ENCODE measurements at regions not wholly inside any gene's neighbourhood (a gene's known extent, or its start where the extent isn't known, plus 50 kb on each side); places are given as distances from the start of the nearest gene placed in this dataset.
"Not testable (repeated sequence)": the region's sequence is repeated elsewhere in the genome, so short reads cannot be mapped to it uniquely, and the experiment has no call there.

DNA sequence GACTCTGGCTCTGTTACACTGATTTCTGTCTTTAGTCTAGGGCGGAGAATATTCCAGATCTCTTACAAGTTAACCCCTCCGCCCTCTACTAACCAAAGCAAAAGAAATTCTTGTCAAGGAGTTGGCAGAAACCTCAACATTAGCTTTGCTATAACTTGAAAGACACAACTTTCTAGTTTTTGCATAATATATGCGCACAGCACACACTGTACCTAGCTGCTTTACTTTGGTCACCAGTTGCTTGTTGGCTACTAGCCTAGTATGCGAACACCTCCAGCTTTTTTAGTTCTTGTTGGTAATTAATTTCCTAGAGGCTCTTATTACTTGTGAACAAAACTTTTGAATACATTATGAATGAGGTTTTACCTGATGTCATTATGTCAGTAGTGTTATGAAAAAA lies 348.8 kb upstream of the C2CD4B start:
- DNase-seq = no peak

DNA sequence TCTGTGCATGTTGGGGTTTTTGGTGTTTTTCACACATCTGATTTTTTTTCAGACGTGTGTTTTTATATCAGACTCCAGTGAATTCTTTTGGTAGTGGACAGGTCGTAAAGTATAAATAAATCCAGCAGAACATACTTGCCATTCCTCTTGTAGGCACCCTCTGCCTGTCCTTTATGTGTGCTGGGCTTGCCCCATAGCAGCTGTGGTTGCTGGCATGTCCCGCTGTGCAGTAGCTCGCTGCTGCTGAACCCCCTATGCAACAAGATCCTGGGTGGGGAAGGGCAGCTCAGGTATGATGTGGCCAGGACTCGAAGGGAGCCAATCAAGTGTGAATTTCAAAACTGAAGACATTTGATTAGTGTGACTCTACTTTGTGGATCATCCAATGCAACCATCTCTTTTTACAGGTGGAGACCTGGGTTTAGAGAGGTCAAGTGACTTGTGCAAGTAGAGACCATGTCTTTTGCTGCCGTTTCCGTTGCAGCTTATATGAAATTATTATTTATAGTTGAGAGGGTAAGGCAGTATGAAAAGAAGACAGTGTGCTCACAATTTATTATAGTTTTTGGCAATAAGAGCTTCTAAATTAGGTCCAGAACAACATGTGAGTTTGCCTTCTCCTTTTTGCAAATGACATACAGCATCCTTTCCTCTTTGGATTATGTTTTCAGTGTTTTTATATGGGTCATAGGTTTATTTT lies 350.8 kb upstream of the C2CD4B start:
- no peak for DNase-seq

DNA sequence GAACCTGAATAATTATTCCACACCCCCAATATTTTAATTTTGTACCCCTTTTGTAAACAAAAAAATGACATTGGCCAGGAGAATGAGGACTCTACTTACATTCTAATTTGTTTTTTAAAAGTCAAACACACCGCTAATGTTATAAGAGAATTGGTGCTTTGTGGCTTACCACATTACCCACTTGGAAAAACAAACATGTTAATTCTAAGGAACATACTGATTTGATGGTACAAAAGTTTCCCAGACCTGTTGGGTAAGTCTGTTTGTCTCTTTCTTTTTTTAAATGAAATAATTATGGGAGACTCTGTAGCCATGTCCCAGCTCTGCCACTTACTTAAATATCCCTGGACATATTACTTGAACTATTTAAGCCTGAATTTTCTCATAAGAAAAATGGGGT lies 352.5 kb upstream of the C2CD4B start:
- no peak for DNase-seq

DNA sequence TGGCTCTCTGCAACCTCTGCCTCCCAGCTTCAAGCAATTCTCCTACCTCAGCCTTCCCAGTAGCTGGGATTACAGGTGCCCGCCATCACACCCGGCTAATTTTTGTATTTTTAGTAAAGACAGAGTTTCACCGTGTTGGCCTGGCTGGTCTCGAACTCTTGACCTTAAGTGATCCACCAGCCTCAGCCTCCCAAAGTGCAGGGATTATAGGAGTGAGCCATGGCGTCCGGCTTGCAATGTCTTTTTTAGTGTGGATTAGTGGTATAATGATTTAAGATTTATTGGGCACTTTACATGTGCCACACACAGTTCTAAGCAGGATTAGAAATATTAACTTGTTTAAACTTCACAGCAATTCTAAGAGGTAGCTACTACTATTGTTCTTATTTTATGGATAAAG lies 353.6 kb upstream of the C2CD4B start:
- DNase-seq = not testable (repeated sequence)

DNA sequence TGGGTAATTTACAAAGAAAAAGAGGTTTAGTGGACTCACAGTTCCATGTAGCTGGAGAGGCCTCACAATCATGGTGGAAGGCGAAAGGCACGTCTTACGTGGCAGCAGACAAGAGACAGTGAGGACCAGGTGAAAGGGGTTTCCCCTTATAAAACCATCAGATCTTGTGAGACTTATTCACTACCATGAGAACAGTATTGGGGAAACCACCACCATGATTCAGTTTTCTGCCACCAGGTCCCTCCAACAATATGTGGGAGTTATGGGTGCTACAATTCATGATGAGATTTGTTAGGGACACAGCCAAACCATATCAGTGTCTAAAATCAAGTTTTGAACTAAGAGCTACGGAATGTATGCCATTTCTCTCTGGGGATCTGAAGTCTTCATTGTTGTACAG lies 354.8 kb upstream of the C2CD4B start:
- DNase-seq = no peak

DNA sequence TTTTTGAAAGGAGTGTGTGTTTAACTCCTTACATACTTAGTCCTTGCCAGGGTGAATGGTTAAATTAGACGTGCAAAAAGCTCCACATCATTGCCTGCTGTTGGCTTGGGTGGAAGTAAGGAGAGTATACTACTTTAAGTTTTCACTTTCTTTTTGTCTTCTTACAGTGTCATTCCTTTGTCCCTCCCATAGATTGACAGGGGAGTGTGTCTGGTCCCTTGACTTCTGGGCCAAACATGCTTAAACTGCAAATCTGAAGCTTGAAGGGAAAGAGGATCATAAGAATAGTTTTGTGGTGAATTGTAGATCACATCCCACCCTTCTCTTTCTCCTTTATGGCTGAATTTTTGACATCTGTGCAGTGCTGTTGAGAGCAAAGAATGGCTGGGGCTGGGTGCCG lies 355.8 kb upstream of the C2CD4B start:
- no peak for DNase-seq

DNA sequence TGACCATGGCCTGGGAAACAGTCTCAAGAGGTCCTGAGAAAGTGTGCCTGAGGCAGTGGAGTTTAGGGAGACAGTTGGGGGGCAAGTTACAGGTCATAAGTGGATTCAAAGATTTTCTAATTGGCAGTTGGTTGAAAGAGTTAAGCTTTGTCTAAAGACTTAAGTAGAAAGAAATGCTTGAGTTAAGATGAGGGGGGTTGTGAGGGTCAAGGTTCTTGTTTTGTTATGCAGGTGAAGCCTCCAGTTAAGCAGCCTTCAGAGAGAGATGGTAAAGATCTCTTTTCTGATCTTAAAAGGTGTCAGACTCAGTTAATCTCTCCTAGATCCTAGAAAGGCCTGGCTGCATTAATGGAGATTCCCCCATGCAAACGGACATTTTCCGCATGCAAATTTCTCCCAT lies 356.3 kb upstream of the C2CD4B start:
- DNase-seq = no peak

DNA sequence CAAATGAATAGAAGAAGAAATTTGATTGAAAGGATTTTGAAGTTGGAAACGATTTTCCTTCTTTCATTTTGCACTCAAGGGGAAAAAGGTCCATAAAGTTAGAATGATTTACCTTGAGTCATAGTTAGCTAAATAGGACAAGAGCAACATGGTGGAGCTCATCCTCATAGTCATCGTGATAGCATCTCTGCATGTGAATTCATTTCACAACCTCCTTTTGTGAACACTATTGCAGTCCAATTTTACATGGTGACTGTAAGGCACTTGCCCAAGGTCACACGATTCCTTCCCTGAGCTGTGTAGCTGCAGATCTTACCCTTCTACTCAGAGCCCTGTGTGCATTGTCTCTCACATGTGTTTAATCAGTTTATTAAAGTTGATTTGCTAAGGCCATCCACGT lies 359.8 kb upstream of the C2CD4B start:
- DNase-seq = no peak

DNA sequence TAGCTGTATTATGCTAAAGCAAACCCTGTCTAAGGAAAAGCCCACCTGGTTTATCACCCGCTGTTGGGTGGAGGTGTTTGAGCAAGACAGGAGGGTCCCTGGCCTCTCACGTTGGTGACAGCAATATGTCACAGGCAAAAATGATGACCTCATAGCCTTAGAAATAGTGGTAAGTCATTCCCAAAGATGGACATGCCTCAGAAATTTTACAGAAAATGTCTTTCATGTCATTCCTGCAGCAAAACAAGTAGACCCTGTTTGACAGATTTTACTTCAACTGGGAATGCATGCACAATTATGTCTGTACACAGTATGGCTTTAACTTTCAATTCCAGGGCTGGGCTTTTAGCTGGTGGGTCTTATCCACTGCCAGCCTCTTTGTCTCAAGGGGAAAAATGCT lies 362.3 kb upstream of the C2CD4B start:
- DNase-seq = no peak

DNA sequence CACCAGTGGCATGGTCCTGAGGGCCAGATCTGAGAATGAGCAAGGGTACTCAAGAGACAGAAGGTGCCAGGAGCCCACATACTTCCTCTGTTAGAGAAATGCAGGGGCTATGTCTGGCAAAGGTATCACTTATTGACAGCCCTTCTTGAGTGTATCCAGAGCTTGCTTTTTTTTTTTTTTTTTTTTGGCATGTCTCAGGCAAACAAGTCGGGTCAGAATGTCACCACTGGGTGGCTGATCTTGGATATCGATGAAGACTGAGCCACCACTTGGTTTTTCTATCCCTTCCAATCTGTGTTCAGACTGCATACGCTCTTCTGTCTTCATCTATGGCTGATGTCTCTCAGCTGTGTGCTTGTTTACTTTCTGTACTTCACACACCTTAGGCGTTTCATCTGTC lies 363.4 kb upstream of the C2CD4B start:
- no peak for DNase-seq

DNA sequence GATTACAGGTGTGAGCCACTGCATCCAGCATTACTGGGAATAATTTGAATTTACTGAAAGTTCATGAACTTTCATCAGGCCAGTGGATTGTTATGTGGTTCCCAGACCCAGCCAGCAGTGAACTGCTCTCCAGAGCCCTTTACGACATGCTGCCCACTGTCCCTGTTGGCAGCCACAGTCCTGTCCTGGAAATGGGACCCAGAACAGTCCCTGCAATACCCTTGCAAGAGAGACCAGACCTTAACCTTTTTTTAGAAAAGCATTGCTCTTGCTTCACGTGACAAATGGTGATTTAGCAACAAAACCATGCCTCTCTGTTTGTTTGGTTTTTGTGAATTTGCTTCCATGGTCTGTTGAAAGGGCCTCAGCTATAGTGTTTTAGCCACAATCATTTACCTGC lies 367.3 kb upstream of the C2CD4B start:
- DNase-seq = no peak

DNA sequence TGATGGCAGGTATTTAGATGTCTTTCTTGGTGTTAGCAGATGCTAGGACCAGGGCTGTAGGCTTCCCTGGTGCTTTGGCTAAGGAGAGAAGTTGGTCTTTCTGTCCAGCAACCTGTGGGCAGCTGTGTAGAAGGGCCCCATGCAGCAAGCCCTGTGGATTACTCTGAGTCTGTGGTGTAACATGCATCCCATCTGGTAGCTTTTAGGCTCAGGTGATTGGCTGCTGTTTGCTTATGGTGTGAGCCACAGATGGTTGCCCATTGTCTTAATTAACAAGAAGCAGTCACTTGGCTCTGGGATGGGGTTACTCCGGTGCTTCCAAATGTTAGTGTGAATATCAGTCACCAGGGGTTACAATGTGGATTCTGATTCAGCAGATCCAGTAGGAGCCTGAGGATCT lies 368.6 kb upstream of the C2CD4B start:
- DNase-seq = no peak

DNA sequence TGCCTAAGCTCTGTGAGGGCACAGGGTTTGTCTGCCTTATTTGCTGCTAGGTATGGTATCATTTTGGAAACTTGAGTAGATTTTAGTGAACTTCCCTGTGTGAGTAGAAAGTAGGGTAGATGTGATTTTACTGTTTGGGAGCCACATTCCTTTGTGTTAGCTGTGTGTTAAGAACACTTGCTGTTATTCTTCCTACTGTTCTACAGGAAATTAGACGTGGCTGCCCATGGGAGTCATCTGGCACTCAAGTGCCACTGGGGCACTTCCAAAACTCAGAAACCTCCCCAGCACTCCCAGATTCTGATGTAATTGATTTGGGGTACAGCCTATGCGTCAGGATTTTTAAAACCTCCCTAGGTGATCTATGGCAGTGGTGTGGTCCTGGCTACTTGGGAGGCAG lies 369.9 kb upstream of the C2CD4B start:
- DNase-seq = no peak

DNA sequence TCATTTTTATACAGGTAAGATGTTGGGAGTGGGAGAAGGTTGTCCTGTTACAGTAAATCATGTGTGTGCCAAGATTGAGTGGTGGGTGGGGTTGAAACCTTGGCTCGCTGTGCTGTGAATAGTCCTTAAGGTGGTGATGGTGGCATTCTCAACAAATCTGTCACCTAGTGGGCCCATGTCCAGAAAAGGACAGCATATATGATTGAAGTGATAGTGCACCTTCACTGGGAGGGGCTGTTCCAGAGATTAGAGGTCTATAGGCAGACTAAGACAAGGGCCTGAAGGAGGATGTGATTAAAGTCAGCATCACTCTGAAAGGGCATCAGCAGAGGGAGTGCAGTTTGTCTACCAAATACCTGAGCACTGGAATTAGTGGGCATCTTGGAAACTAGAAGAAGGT lies 374.2 kb upstream of the C2CD4B start:
- DNase-seq = no peak

DNA sequence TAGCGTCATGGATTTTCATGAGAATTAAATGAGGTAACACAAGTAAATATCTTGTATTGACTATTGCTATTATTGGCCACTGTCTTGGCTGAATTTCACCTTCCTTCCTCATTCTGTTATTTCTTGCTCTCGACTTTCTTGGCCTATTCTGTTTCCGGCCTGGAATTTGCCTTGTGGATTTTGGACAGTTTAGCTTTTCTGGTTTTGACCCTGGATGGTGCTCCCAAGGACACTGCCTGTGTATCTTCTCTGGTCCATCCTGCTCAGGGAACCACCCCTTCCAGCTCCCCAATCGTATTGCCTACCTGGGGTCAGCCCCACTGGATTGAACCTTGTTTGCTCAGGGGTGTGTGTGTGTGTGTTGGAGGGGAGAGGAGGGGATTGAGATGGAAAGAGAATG lies 376.2 kb upstream of the C2CD4B start:
- DNase-seq = no peak

DNA sequence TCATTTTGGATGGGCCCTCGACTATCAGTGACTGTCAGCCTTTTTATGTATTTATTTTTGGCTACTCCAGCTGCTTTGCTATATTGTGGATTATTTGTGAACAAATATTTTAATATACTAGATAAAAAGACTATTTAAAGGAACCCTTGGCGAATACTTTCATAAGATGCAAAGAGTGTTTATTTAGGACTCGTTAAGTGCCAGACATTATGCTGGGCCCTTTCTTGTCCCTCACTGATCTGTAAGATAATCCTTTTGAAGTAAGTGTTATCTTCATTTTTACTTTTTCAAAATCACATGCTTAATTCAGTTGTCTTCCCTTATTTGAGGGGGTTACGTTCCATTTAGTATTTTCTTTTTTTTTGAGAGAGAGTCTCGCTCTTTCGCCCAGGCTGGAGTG lies 376.8 kb upstream of the C2CD4B start:
- no peak for DNase-seq

DNA sequence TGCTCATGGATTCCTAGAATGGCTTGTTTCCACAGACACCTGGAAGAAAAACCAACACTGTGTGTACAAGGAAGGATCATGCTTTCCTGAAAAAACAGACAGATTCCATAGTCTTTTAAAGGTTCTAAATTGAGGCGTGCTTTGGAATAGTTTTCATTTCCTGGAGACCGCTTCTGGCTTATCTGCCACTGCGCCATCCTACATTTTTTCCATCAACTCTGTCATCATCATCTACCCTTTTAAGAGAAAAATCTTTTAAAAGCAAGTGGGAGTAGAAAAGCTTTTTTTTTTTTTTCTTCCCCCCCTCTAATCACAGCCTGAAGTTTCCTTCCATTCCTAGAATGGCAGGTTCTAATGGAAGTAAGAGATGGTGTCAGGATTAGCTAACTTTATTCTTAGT lies 379.4 kb upstream of the C2CD4B start:
- no peak for DNase-seq

DNA sequence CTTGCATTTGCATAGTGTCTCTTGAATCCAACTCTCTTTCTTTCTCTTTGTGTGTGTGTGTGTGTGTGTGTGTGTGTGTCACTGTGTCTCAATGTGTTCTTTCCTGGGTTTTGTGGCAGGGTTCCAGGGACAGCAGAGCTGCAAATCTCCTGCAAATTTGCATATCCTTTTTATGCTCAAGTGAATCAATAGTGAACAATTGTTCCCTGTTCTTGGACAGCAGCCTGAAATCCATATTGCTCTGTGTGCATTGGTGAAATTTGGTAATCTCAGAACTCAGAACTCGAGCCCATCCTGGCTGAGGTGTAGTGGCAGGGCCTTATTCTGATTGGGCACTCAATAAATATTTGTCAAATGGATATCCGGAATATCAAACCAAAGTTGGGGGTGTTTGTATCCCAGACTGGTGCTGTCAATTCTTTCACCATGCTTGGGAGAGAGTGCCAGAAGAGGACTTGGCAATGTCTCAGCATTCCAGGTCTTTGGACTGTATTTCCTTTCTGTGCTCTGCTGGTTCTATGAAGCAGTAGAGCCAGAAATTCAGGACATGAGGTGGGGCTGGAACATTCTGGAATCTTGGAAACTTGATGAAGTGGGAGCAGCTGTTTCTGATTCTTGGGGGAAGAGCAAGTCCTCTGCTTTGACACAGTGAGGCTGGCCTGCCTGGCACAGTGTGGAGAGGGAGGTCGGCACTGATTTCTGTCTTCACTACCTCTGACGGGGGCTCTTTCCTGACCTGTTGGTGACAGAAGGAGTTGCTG lies 380.6 kb upstream of the C2CD4B start:
- DNase-seq = no peak

DNA sequence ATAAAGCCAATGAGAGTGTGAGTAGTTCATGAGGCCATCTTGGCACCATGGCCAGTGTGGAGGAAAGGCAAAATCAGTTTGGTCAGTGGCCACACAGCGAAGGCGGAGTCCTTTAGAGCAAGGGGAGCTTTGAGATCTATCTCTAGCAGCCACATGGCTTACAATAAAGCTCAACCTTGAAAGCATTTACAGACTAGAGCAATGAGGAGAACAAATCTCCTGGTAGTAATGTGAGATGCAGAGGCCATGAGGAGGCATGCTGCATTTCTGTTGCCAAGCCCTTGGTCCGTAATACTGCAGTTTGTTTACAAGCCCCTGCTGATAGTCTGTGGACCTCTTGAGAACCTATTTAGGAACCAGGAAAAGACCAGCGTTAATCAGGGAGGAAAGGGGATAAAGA lies 381.5 kb upstream of the C2CD4B start:
- no peak for DNase-seq

DNA sequence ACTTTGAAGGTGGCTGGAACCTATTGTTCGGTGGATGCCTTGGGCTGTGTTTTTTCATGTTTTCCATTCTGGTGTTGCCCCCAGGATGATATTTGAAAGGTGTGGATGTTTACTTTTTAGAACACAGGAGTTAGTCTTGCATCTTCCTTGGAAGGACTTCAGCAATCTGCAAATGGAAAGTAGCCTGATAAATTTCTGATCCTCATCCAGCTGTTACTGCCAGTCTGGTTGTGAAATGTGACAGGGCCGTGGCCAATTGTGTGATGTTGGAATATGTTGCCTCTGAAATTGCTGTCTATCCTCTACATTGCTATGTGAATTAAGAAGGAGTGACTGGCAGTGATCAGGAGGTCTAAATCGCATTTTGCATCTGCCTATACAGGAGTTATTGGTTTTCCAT lies 382.5 kb upstream of the C2CD4B start:
- DNase-seq = no peak

DNA sequence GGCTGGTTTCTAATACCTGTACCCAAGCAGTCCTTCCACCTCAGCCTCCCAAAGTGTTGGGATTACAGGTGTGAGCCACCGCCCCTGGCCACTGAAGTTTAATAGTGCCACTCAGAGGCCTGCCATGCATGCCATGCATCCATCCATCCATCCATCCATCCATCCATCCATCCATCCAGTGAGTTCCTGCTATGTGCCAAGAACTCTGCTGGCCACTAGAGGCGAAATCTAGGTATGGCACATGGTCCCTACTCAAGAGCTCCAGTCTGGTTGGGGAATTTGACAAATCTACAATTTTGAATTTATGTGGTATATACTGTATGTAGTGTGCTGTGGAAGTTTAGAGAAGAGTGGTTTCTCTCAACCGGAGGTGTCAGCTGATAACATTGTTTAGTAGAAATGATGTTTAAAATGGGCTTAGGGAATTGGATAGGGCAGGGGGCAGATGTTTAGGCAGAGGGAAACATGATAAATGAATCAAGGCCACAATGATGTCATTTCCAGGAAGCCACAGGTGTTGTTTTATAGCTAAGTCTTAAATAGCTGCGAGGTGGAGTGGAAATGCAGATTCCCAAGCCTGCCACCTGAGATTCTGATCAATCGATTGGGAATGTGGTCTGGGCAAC lies 384.4 kb upstream of the C2CD4B start:
- no peak for DNase-seq

DNA sequence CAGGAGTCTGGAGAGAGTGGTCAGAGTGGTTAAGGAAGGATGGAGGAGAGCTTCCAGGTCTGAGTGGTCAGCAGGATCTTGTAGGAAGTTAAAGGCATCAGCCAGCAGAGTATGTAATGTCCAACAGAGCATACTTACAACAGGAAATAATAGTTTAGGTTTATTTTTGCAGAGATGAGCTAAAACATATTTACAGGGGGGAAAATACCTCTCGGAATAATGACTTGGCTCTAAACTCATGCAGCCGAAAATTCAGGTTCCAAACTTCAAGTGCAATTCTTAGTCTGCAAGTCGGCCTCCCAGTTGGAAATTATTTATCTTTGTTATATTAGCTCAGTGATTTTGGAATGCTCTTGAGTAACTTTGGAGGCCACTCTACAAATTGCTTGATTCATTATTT lies 385.0 kb upstream of the C2CD4B start:
- DNase-seq = no peak

DNA sequence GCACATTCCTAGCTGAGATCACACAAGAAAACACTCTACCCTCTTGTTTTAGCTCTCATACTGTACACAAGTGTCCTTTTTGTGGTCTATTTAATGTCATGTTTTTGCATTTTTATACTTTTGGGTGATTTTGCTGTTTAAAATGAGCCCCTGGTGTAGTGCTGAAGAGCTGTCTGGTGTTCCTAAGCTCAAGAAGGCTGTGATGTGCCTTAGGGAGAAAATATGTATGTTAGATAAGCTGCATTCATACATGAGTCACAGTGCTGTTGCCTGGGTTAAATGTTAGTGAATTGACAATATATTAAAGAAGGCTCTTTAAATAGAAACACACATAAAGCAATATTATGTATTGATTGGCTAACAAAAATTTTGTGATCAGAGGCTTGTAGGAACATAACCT lies 387.4 kb upstream of the C2CD4B start:
- no peak for DNase-seq

DNA sequence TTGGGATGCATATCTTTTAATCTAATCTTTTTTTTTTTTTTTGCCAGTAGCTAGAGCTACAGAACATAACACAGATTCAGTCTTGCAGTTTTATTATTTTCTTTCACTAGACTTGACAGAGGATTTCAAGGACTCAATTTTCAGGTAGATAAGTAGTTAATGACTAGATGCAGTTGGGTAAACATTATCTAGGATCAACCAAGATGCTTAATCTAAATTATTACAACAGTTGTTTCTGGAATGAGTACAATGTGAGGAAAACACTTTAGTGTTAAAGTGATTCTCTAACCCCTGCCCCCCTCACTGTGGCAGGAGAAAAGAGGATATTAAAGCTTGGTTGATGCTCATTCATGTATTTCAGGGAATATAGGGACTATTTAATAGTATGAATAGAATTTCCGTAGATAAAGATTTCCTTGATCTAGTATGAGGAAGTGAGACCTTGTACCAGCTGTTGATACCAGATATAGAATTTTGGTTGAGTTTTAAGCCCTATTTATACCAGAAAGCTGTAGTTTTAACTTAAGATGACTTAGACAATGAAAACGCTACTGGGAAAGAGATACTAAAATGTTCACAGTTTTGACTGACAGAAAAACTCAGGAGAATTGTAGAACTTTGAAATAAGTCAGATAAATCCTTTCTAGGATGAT lies 389.0 kb upstream of the C2CD4B start:
- no peak for DNase-seq
